ENCODE measurements at regions not wholly inside any gene's neighbourhood (a gene's known extent, or its start where the extent isn't known, plus 50 kb on each side); places are given as distances from the start of the nearest gene placed in this dataset.
"Not testable (repeated sequence)": the region's sequence is repeated elsewhere in the genome, so short reads cannot be mapped to it uniquely, and the experiment has no call there.

GRCh38 chr17:71779482-71779881 lies 341.3 kb upstream of the SOX9 start:
- Mint-ChIP-seq H3K4me1 (ENCODE audit: low read depth, unreplicated experiment) (no peaks in the 10 kb centered on the region), H3K27ac (ENCODE audit: unreplicated experiment) (no peak overlapping the region), H3K4me3 (ENCODE audit: unreplicated experiment) (no peak overlapping the region), H3K9me3 (ENCODE audit: unreplicated experiment) (no peaks in the 10 kb centered on the region), H3K36me3 (ENCODE audit: unreplicated experiment) (peaks cover 5% of the 10 kb centered on the region), H3K27me3 (ENCODE audit: unreplicated experiment) (peaks cover 2% of the 10 kb centered on the region)
- DNase-seq: no peak
- no peak for TF ChIP-seq CTCF (IDR thresholded peaks at IDR 0.05; ENCODE audit: partially characterized antibody, unreplicated experiment)

GRCh38 chr17:71780596-71780995 lies 340.2 kb upstream of the SOX9 start:
- DNase-seq: no peak
- Mint-ChIP-seq H3K9me3 (ENCODE audit: unreplicated experiment) (no peaks in the 10 kb centered on the region), H3K4me3 (ENCODE audit: unreplicated experiment) (no peak overlapping the region), H3K36me3 (ENCODE audit: unreplicated experiment) (peaks cover 11% of the 10 kb centered on the region), H3K4me1 (ENCODE audit: low read depth, unreplicated experiment) (peaks cover 3% of the 10 kb centered on the region), H3K27ac (ENCODE audit: unreplicated experiment) (no peak overlapping the region), H3K27me3 (ENCODE audit: unreplicated experiment) (peaks cover 5% of the 10 kb centered on the region)
- TF ChIP-seq CTCF (IDR thresholded peaks at IDR 0.05; ENCODE audit: partially characterized antibody, unreplicated experiment): no peak

- peaks cover 11% of the 10 kb centered on the region for H3K36me3 Mint-ChIP-seq (ENCODE audit: unreplicated experiment)
- H3K27me3 Mint-ChIP-seq (ENCODE audit: unreplicated experiment); H3K4me1 Mint-ChIP-seq (ENCODE audit: low read depth, unreplicated experiment); H3K27ac Mint-ChIP-seq (ENCODE audit: unreplicated experiment); H3K9me3 Mint-ChIP-seq (ENCODE audit: unreplicated experiment); DNase-seq; H3K4me3 Mint-ChIP-seq (ENCODE audit: unreplicated experiment): not testable (repeated sequence)
These were observed 338.8 kb upstream of the SOX9 start for GRCh38 chr17:71782021-71782420.

GRCh38 chr17:71790791-71791190 lies 330.0 kb upstream of the SOX9 start:
- peaks cover 2% of the 10 kb centered on the region for H3K27me3 Mint-ChIP-seq (ENCODE audit: unreplicated experiment)
- no peak overlapping the region for H3K27ac Mint-ChIP-seq (ENCODE audit: unreplicated experiment)
- TF ChIP-seq CTCF (IDR thresholded peaks at IDR 0.05; ENCODE audit: partially characterized antibody, unreplicated experiment): no peak
- peaks cover 2% of the 10 kb centered on the region for H3K4me1 Mint-ChIP-seq (ENCODE audit: low read depth, unreplicated experiment)
- no peak overlapping the region for H3K4me3 Mint-ChIP-seq (ENCODE audit: unreplicated experiment)
- no peak for DNase-seq
- no peaks in the 10 kb centered on the region for H3K36me3 Mint-ChIP-seq (ENCODE audit: unreplicated experiment)
- H3K9me3 Mint-ChIP-seq (ENCODE audit: unreplicated experiment): no peaks in the 10 kb centered on the region

GRCh38 chr17:71791311-71791710 lies 329.5 kb upstream of the SOX9 start:
- H3K36me3 Mint-ChIP-seq (ENCODE audit: unreplicated experiment): no peaks in the 10 kb centered on the region
- H3K4me3 Mint-ChIP-seq (ENCODE audit: unreplicated experiment): no peak overlapping the region
- no peak overlapping the region for H3K27ac Mint-ChIP-seq (ENCODE audit: unreplicated experiment)
- no peak for DNase-seq
- TF ChIP-seq CTCF (IDR thresholded peaks at IDR 0.05; ENCODE audit: partially characterized antibody, unreplicated experiment): no peak
- H3K4me1 Mint-ChIP-seq (ENCODE audit: low read depth, unreplicated experiment): peaks cover 2% of the 10 kb centered on the region
- H3K9me3 Mint-ChIP-seq (ENCODE audit: unreplicated experiment): no peaks in the 10 kb centered on the region
- H3K27me3 Mint-ChIP-seq (ENCODE audit: unreplicated experiment): peaks cover 2% of the 10 kb centered on the region

- H3K9me3 Mint-ChIP-seq (ENCODE audit: unreplicated experiment): no peaks in the 10 kb centered on the region
- DNase-seq: no peak
- no peak overlapping the region for H3K4me3 Mint-ChIP-seq (ENCODE audit: unreplicated experiment)
- H3K4me1 Mint-ChIP-seq (ENCODE audit: low read depth, unreplicated experiment): peaks cover under 1% of the 10 kb centered on the region
- no peaks in the 10 kb centered on the region for H3K36me3 Mint-ChIP-seq (ENCODE audit: unreplicated experiment)
- TF ChIP-seq CTCF (IDR thresholded peaks at IDR 0.05; ENCODE audit: partially characterized antibody, unreplicated experiment): no peak
- H3K27me3 Mint-ChIP-seq (ENCODE audit: unreplicated experiment): no peaks in the 10 kb centered on the region
- no peak overlapping the region for H3K27ac Mint-ChIP-seq (ENCODE audit: unreplicated experiment)
These were observed 327.9 kb upstream of the SOX9 start for GRCh38 chr17:71792966-71793365.

Data from glutamatergic neuron (in vitro differentiated cells).